AG09319 (cell line): ENCODE measurements at regions not wholly inside any gene's neighbourhood (a gene's known extent, or its start where the extent isn't known, plus 50 kb on each side); places are given as distances from the start of the nearest gene placed in this dataset.

Source experiments
- DNase-seq: peaks from one replicate; pipeline ENCODE4 v3.0.0-alpha.2; 2010; ENCODE audit warnings: low read depth; ENCODE audit errors: extremely low read depth
- CTCF ChIP-seq: IDR thresholded peaks from 2 replicates; pipeline ENCODE4 v1.5.1; 2011; ENCODE audit warnings: low read depth, mild to moderate bottlenecking, inconsistent platforms, low read length, moderate library complexity

DNA sequence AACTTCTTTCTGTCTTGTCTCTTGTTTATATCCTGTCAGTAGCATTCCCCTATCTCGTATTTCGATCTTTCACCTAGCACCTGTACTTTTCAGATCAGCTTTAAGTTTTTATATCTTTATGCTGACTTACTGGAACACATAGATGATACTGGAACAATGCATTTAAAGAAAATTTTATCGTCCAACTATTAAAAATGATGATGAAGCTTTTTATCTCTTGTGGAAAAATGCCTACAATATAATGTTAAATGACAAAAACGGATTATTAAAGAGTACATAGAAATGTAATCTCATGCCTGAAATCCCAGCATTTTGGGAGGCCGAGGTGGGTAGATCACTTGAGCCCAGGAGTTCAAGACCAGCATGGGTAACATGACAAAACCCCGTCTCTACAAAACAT lies 139.5 kb downstream of the ZPLD1 start:
- DNase-seq = no peak
- no peak for TF ChIP-seq CTCF

DNA sequence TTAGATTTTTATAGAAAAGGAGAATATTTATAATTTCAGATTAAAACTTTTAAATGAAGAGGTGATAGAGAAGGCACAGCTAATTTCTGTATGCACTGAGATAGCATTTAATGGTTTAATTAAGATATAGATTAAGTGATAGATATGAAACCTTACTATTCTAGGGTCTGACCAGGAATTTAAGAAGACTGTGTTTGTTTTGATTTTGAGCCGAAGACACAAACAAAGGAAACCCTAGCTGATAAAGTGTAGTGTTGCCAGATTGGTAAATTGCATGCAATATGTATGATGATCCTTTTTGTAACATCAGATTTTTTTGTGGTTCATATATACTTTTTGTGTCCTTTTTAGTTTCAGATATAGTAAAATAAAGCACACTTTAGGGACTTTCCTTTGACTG lies 141.8 kb downstream of the ZPLD1 start:
- TF ChIP-seq CTCF = no peak
- no peak for DNase-seq

- no peak for DNase-seq
- no peak for TF ChIP-seq CTCF
Observed at GRCh38 chr3:102577082-102577789, 142.4 kb downstream of the ZPLD1 start.

DNA sequence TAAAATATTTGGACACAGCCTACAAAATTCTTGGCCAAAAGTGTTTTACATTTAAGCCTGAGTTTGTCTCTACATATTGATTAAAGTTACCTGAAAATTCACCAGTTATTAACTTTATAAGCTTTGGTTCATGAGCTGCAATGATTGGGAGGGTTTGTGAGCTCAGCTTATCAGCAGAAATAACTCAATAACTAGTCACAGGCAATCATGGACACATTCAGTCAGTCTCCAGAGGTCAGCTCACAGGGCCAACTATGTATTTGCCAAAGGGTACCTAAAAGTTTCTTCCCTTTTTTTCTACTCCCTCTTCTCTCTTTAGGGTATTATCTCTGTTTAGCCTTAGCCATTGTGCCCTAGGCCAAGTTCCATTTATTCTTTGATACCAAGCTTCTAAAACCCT lies 145.9 kb downstream of the ZPLD1 start:
- no peak for TF ChIP-seq CTCF
- DNase-seq = no peak

DNA sequence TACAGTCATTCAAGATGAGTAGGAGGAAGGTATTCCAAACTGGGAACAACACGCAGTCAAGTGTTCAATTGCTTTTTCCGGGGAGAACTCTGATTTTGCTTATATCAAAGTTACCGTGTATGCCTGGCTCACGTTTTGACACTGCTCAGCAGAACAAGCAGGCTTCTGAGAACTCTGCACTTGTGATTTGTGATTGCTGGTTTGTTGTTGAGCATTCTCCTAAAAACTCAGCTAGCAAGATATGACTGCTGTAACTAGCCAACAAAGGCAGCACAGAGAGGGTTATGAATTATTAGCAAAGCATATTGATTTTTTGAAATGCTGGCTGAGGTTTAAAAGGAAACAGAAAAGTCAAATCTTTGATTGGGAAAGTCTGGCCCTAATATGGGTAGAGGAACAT lies 151.7 kb downstream of the ZPLD1 start:
- DNase-seq = no peak
- no peak for TF ChIP-seq CTCF

DNA sequence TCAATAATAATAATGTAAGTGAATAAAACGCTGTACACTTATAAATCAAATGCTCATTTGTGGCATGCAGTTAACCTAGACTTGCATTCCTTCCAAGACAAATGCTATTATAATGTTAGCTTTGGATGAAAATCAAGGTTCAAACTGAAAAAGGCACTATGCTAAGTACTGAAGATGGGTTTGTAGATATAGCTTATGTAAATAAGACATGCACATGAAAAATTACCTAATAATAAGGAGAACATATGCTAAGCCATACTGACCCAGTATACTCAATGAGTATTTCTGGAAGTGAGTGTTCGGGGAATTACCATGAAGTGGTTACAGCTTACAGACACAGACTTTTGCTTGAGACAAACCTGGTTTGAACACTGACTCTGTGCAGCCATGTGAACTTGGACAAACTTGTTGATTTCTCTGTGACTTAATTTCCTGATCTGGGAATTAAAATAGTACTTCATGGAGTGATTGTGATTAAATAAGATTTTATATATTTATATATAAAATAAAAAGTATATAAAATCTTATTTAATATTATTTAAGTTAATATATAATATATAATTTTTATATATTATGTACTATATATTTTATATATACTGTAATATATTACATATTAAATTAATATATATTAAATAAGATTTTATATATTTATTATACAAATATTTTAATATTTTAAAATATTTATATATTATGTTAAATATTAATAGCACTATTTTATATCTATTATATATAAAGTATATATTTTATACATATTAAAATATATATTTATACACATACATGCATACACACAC lies 159.2 kb downstream of the ZPLD1 start:
- TF ChIP-seq CTCF = no peak
- DNase-seq = no peak

GRCh38 chr3:102595057-102595456 lies 160.2 kb downstream of the ZPLD1 start:
- no peak for DNase-seq
- TF ChIP-seq CTCF = no peak
